ENCODE measurements at regions not wholly inside any gene's neighbourhood (a gene's known extent, or its start where the extent isn't known, plus 50 kb on each side); places are given as distances from the start of the nearest gene placed in this dataset.

- DNase-seq = no peak
Measured at GRCh38 chr10:117934477-117934876, 112.3 kb downstream of the RAB11FIP2 start.

- no peak for DNase-seq
Measured at GRCh38 chr10:117936141-117936540, 110.6 kb downstream of the RAB11FIP2 start.

GRCh38 chr10:117936566-117936965 lies 110.2 kb downstream of the RAB11FIP2 start:
- DNase-seq = no peak

GRCh38 chr10:117936976-117937375 lies 109.8 kb downstream of the RAB11FIP2 start:
- DNase-seq = no peak

- no peak for DNase-seq
Measured at GRCh38 chr10:117938104-117938503, 108.6 kb downstream of the RAB11FIP2 start.

GRCh38 chr10:117942226-117942625 lies 104.5 kb downstream of the RAB11FIP2 start:
- DNase-seq = no peak

GRCh38 chr10:117944676-117945447 lies 101.9 kb downstream of the RAB11FIP2 start:
- no peak for DNase-seq

GRCh38 chr10:117945651-117946050 lies 101.1 kb downstream of the RAB11FIP2 start:
- DNase-seq = no peak

- no peak for DNase-seq
Measured at GRCh38 chr10:117946525-117947070, 100.1 kb downstream of the RAB11FIP2 start.

- DNase-seq = no peak
Measured at GRCh38 chr10:117948493-117948892, 98.2 kb downstream of the RAB11FIP2 start.

GRCh38 chr10:117950408-117950807 lies 96.3 kb downstream of the RAB11FIP2 start:
- DNase-seq = no peak

Measured in activated T-cell treated with anti-CD3 and anti-CD28 coated beads, Interleukin-2, amount 50 U/mL, for 48 hours (primary cell).